ENCODE measurements at regions not wholly inside any gene's neighbourhood (a gene's known extent, or its start where the extent isn't known, plus 50 kb on each side); places are given as distances from the start of the nearest gene placed in this dataset.

DNA sequence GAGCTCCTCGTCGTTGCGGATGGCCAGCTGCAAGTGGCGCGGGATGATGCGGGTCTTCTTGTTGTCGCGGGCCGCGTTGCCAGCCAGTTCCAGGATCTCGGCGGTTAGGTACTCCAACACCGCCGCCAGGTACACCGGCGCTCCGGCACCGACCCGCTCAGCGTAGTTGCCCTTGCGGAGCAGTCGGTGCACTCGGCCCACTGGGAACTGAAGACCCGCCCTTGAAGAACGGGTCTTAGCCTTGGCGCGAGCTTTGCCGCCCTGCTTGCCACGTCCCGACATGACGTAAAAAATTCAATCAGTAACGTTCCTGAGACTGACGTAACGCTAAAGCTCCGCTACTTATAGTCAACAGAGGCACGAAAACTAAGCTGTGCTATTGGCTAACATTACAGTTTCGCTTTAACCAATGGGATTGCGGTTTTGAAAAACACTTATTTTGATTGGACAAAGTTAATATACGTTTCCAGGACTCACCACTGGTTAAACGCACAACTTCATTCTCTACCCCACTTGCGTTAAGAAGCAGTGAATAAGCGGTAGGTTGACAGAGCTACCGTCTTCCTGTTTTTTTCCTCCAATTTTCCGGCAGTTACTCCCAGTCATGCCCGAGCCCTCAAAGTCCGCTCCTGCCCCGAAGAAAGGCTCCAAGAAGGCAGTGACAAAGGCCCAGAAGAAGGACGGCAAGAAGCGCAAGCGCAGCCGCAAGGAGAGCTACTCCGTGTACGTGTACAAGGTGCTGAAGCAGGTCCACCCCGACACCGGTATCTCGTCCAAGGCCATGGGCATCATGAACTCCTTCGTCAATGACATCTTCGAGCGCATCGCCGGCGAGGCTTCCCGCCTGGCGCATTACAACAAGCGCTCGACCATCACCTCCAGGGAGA lies 73.9 kb downstream of the OR2B2 start (continued):
- TF ChIP-seq HDAC2 (CRISPR knock-in tag; IDR thresholded peaks at IDR 0.05), result peak; percentile 86
- no peak; the same call in 1 of the 2 replicates for TF ChIP-seq ZNF253 (CRISPR knock-in tag; IDR thresholded peaks at IDR 0.05; ENCODE audit: borderline replicate concordance)
- TF ChIP-seq FOXP1 (IDR thresholded peaks at IDR 0.05), result no peak
- TF ChIP-seq FOXP1 (CRISPR knock-in tag; IDR thresholded peaks at IDR 0.05), result peak; percentile 27; the same call in 1 of the 2 replicates
- peak; percentile 87 for TF ChIP-seq MIXL1 (CRISPR knock-in tag; IDR thresholded peaks at IDR 0.05)
- peak; percentile 15; the same call in 1 of the 2 replicates for TF ChIP-seq SMYD3 (CRISPR knock-in tag; IDR thresholded peaks at IDR 0.05)
- TF ChIP-seq IKZF4 (CRISPR knock-in tag; IDR thresholded peaks at IDR 0.05; ENCODE audit: borderline replicate concordance, low read depth, not compliant biosample characterization), result no peak
- TF ChIP-seq ZNF160 (CRISPR knock-in tag; IDR thresholded peaks at IDR 0.05), result no peak; the same call in 1 of the 2 replicates
- TF ChIP-seq MATR3 (CRISPR knock-in tag; IDR thresholded peaks at IDR 0.05), result no peak
- TF ChIP-seq TP53 (CRISPR knock-in tag; conservative IDR thresholded peaks at IDR 0.05), result peak; percentile 80; the same call in 1 of the 2 replicates
- no peak for TF ChIP-seq TBL1XR1 (IDR thresholded peaks at IDR 0.05; ENCODE audit: borderline replicate concordance, low read length, partially characterized antibody)
- peak; percentile 48; the same call in 1 of the 2 replicates for TF ChIP-seq EED (CRISPR knock-in tag; IDR thresholded peaks at IDR 0.05)
- peak; percentile 7; the same call in 1 of the 2 replicates for TF ChIP-seq ZSCAN29 (CRISPR knock-in tag; conservative IDR thresholded peaks at IDR 0.05)
- peak; percentile 75; the same call in 1 of the 2 replicates for TF ChIP-seq ZBTB20 (CRISPR knock-in tag; IDR thresholded peaks at IDR 0.05; ENCODE audit: borderline replicate concordance, low read depth)
- no peak for TF ChIP-seq ZNF556 (CRISPR knock-in tag; IDR thresholded peaks at IDR 0.05; ENCODE audit: borderline replicate concordance)
- TF ChIP-seq AKAP8 (CRISPR knock-in tag; IDR thresholded peaks at IDR 0.05), result peak; percentile 52; the same call in 1 of the 2 replicates
- TF ChIP-seq ISX (CRISPR knock-in tag; conservative IDR thresholded peaks at IDR 0.05), result peak; percentile 85; the same call in 1 of the 2 replicates
- peak; percentile 35 for TF ChIP-seq RARA (CRISPR knock-in tag; IDR thresholded peaks at IDR 0.05)
- no peak for TF ChIP-seq CENPX (CRISPR knock-in tag; IDR thresholded peaks at IDR 0.05)
- no peak for TF ChIP-seq ZNF609 (CRISPR knock-in tag; IDR thresholded peaks at IDR 0.05; ENCODE audit: borderline replicate concordance)
- TF ChIP-seq BRCA1 (CRISPR knock-in tag; IDR thresholded peaks at IDR 0.05), result peak; percentile 70
- TF ChIP-seq, protein P1, sequence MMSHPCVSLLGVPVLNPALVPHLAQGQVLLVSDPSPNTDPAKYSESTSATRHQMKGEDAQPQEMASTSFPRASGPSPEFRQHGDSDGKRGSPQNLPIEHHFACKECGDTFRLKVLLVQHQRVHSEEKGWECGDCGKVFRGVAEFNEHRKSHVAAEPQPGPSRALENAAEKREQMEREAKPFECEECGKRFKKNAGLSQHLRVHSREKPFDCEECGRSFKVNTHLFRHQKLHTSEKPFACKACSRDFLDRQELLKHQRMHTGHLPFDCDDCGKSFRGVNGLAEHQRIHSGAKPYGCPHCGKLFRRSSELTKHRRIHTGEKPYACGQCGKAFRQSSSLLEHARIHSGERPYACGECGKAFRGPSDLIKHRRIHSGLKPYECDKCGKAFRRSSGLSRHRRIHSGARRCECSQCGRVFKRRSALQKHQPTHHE (CRISPR knock-in tag; IDR thresholded peaks at IDR 0.05; ENCODE audit: borderline replicate concordance), result no peak
- no peak for TF ChIP-seq SMARCC2 (IDR thresholded peaks at IDR 0.05)
- peak; percentile 70; the same call in 1 of the 2 replicates for TF ChIP-seq ZNF337 (CRISPR knock-in tag; IDR thresholded peaks at IDR 0.05; ENCODE audit: borderline replicate concordance, low read depth)
- peak; percentile 89 for TF ChIP-seq CEBPG (CRISPR knock-in tag; IDR thresholded peaks at IDR 0.05)
- peak; percentile 96; the same call in 1 of the 2 replicates for TF ChIP-seq ZC3H4 (CRISPR knock-in tag; IDR thresholded peaks at IDR 0.05; ENCODE audit: borderline replicate concordance)

Data from HepG2 (cell line).